ENCODE measurements at regions not wholly inside any gene's neighbourhood (a gene's known extent, or its start where the extent isn't known, plus 50 kb on each side); places are given as distances from the start of the nearest gene placed in this dataset.

GRCh38 chr9:124120272-124120671 is 108.7 kb downstream of the LHX2 start:
- H3K79me2 ChIP-seq (ENCODE audit: insufficient read depth, low read length) = no peaks in the 10 kb centered on the region
- DNase-seq = no peak
- H3K4me3 ChIP-seq (ENCODE audit: low read depth in 1 of 2, low read length in 2 of 2) = no peak overlapping the region
- H3K4me1 ChIP-seq (ENCODE audit: insufficient read depth, low read length) = no peaks in the 10 kb centered on the region
- no peak overlapping the region for H3K27ac ChIP-seq (ENCODE audit: low read length)
- no peak overlapping the region for H3K4me2 ChIP-seq (ENCODE audit: insufficient read depth, low read length)
- H3K36me3 ChIP-seq (ENCODE audit: insufficient read depth, low read length) = no peaks in the 10 kb centered on the region
- no peak for ATAC-seq (ENCODE audit: insufficient read depth, low read depth)
- H3K9ac ChIP-seq (ENCODE audit: low read depth, low read length) = no peak overlapping the region
- no peak overlapping the region for H2AFZ ChIP-seq (ENCODE audit: low read depth, low read length)
- H3K27me3 ChIP-seq (ENCODE audit: insufficient read depth, low read length, poor library complexity) = no peaks in the 10 kb centered on the region
- no peaks in the 10 kb centered on the region for H4K20me1 ChIP-seq (ENCODE audit: insufficient read depth, low read length)
- TF ChIP-seq CTCF (IDR thresholded peaks at IDR 0.05; ENCODE audit: borderline replicate concordance, extremely low read depth, low read length, poor library complexity, severe bottlenecking) (no peak), EZH2 (IDR thresholded peaks at IDR 0.05; ENCODE audit: borderline replicate concordance, low read depth, low read length, severe bottlenecking) (no peak)
- no peaks in the 10 kb centered on the region for H3K9me3 ChIP-seq (ENCODE audit: insufficient read depth, low read length, severe bottlenecking)

GRCh38 chr9:124121725-124122124 is 110.2 kb downstream of the LHX2 start:
- no peak for DNase-seq
- Histone ChIP-seq H3K4me3 (ENCODE audit: low read depth in 1 of 2, low read length in 2 of 2) (no peak overlapping the region), H3K4me2 (ENCODE audit: insufficient read depth, low read length) (no peak overlapping the region), H3K9me3 (ENCODE audit: insufficient read depth, low read length, severe bottlenecking) (no peaks in the 10 kb centered on the region), H3K27me3 (ENCODE audit: insufficient read depth, low read length, poor library complexity) (no peaks in the 10 kb centered on the region), H3K4me1 (ENCODE audit: insufficient read depth, low read length) (no peaks in the 10 kb centered on the region), H2AFZ (ENCODE audit: low read depth, low read length) (no peak overlapping the region), H3K36me3 (ENCODE audit: insufficient read depth, low read length) (no peaks in the 10 kb centered on the region), H4K20me1 (ENCODE audit: insufficient read depth, low read length) (no peaks in the 10 kb centered on the region), H3K27ac (ENCODE audit: low read length) (no peak overlapping the region), H3K9ac (ENCODE audit: low read depth, low read length) (no peak overlapping the region), H3K79me2 (ENCODE audit: insufficient read depth, low read length) (no peaks in the 10 kb centered on the region)
- ATAC-seq (ENCODE audit: insufficient read depth, low read depth) = no peak
- no peak for TF ChIP-seq EZH2 (IDR thresholded peaks at IDR 0.05; ENCODE audit: borderline replicate concordance, low read depth, low read length, severe bottlenecking)
- no peak for TF ChIP-seq CTCF (IDR thresholded peaks at IDR 0.05; ENCODE audit: borderline replicate concordance, extremely low read depth, low read length, poor library complexity, severe bottlenecking)

GRCh38 chr9:124122321-124122720 is 110.8 kb downstream of the LHX2 start:
- Histone ChIP-seq H3K4me3 (ENCODE audit: low read depth in 1 of 2, low read length in 2 of 2) (no peak overlapping the region), H3K9me3 (ENCODE audit: insufficient read depth, low read length, severe bottlenecking) (no peaks in the 10 kb centered on the region), H3K27me3 (ENCODE audit: insufficient read depth, low read length, poor library complexity) (no peaks in the 10 kb centered on the region), H3K9ac (ENCODE audit: low read depth, low read length) (no peak overlapping the region), H3K27ac (ENCODE audit: low read length) (no peak overlapping the region), H3K4me2 (ENCODE audit: insufficient read depth, low read length) (no peak overlapping the region), H3K4me1 (ENCODE audit: insufficient read depth, low read length) (no peaks in the 10 kb centered on the region), H2AFZ (ENCODE audit: low read depth, low read length) (no peak overlapping the region), H4K20me1 (ENCODE audit: insufficient read depth, low read length) (no peaks in the 10 kb centered on the region), H3K36me3 (ENCODE audit: insufficient read depth, low read length) (no peaks in the 10 kb centered on the region), H3K79me2 (ENCODE audit: insufficient read depth, low read length) (no peaks in the 10 kb centered on the region)
- DNase-seq (no peak), ATAC-seq (ENCODE audit: insufficient read depth, low read depth) (no peak)
- TF ChIP-seq EZH2 (IDR thresholded peaks at IDR 0.05; ENCODE audit: borderline replicate concordance, low read depth, low read length, severe bottlenecking) = no peak
- TF ChIP-seq CTCF (IDR thresholded peaks at IDR 0.05; ENCODE audit: borderline replicate concordance, extremely low read depth, low read length, poor library complexity, severe bottlenecking) = no peak
